Stimulated activated naive CD8-positive, alpha-beta T cell treated with anti-CD3 and anti-CD28 coated beads, Interleukin-15, Interleukin-2, amounts not matched to agents 100 U/mL and 50 U/mL, for 24 hours (primary cell): ENCODE measurements at regions not wholly inside any gene's neighbourhood (a gene's known extent, or its start where the extent isn't known, plus 50 kb on each side); places are given as distances from the start of the nearest gene placed in this dataset.

Experiments
- ATAC-seq: fragments of 150-1000 bp; cut with Tn5 transposase; one replicate; pipeline ENCODE4 v1.10.0; 2021
- DNase-seq: peaks from one replicate; pipeline ENCODE4 v3.0.0; 2021

- DNase-seq (no peak), ATAC-seq (no peak)
These were observed 119.8 kb downstream of the TENT4A start for GRCh38 chr5:6832994-6833393.

GRCh38 chr5:6833406-6833805 lies 120.2 kb downstream of the TENT4A start:
- no peak for DNase-seq
- ATAC-seq, result no peak

GRCh38 chr5:6837095-6837494 lies 123.9 kb downstream of the TENT4A start:
- no peak for ATAC-seq

GRCh38 chr5:6837519-6838110 lies 124.4 kb downstream of the TENT4A start:
- ATAC-seq (peak; percentile 11), DNase-seq (peak; percentile 65)

More at GRCh38 chr5:6837095-6837494, 123.9 kb downstream of the TENT4A start:
- no peak for DNase-seq

- ATAC-seq (no peak), DNase-seq (no peak)
These were observed 125.5 kb downstream of the TENT4A start for GRCh38 chr5:6838736-6839135.

- DNase-seq (no peak), ATAC-seq (no peak)
These were observed 127.0 kb downstream of the TENT4A start for GRCh38 chr5:6840136-6840793.

GRCh38 chr5:6843335-6843734 lies 130.1 kb downstream of the TENT4A start:
- DNase-seq (no peak), ATAC-seq (peak; percentile 19)

GRCh38 chr5:6843821-6844220 lies 130.6 kb downstream of the TENT4A start:
- no peak for DNase-seq
- no peak for ATAC-seq

- no peak for DNase-seq
- ATAC-seq, result no peak
These were observed 132.6 kb downstream of the TENT4A start for GRCh38 chr5:6845856-6846255.

GRCh38 chr5:6847870-6848269 lies 134.6 kb downstream of the TENT4A start:
- no peak for DNase-seq
- ATAC-seq, result no peak

GRCh38 chr5:6849316-6850105 lies 136.3 kb downstream of the TENT4A start:
- ATAC-seq (peak; percentile 87), DNase-seq (no peak)

- DNase-seq (no peak), ATAC-seq (peak; percentile 11)
These were observed 136.8 kb downstream of the TENT4A start for GRCh38 chr5:6850106-6850432.

- DNase-seq, result no peak
- ATAC-seq, result no peak
These were observed 143.4 kb downstream of the TENT4A start for GRCh38 chr5:6856653-6857052.

GRCh38 chr5:6858419-6858818 lies 145.2 kb downstream of the TENT4A start:
- no peak for ATAC-seq
- no peak for DNase-seq

- ATAC-seq, result no peak
- DNase-seq, result no peak
These were observed 145.8 kb downstream of the TENT4A start for GRCh38 chr5:6859023-6859422.

- ATAC-seq, result no peak
- no peak for DNase-seq
These were observed 146.9 kb downstream of the TENT4A start for GRCh38 chr5:6859951-6860638.

- DNase-seq, result no peak
- no peak for ATAC-seq
These were observed 147.8 kb downstream of the TENT4A start for GRCh38 chr5:6861036-6861435.

GRCh38 chr5:6861667-6862066 lies 148.4 kb downstream of the TENT4A start:
- ATAC-seq (no peak), DNase-seq (no peak)

GRCh38 chr5:6862306-6862705 lies 149.1 kb downstream of the TENT4A start:
- no peak for DNase-seq
- no peak for ATAC-seq

- ATAC-seq (no peak), DNase-seq (no peak)
These were observed 154.5 kb downstream of the TENT4A start for GRCh38 chr5:6867712-6868111.

GRCh38 chr5:6868171-6868570 lies 154.9 kb downstream of the TENT4A start:
- ATAC-seq (no peak), DNase-seq (no peak)

- ATAC-seq, result no peak
- DNase-seq, result no peak
These were observed 155.5 kb downstream of the TENT4A start for GRCh38 chr5:6868575-6869215.
